ENCODE measurements at regions not wholly inside any gene's neighbourhood (a gene's known extent, or its start where the extent isn't known, plus 50 kb on each side); places are given as distances from the start of the nearest gene placed in this dataset.

- TF ChIP-seq POLR2A (IDR thresholded peaks at IDR 0.05; ENCODE audit: low read length) (no peak), GATA1 (IDR thresholded peaks at IDR 0.05; ENCODE audit: low read depth, low read length) (no peak)
Observed at GRCh38 chr7:374706-375311, 84.8 kb downstream of the FOXL3 start.
